ENCODE measurements at regions not wholly inside any gene's neighbourhood (a gene's known extent, or its start where the extent isn't known, plus 50 kb on each side); places are given as distances from the start of the nearest gene placed in this dataset.
"Not testable (repeated sequence)": the region's sequence is repeated elsewhere in the genome, so short reads cannot be mapped to it uniquely, and the experiment has no call there.

DNA sequence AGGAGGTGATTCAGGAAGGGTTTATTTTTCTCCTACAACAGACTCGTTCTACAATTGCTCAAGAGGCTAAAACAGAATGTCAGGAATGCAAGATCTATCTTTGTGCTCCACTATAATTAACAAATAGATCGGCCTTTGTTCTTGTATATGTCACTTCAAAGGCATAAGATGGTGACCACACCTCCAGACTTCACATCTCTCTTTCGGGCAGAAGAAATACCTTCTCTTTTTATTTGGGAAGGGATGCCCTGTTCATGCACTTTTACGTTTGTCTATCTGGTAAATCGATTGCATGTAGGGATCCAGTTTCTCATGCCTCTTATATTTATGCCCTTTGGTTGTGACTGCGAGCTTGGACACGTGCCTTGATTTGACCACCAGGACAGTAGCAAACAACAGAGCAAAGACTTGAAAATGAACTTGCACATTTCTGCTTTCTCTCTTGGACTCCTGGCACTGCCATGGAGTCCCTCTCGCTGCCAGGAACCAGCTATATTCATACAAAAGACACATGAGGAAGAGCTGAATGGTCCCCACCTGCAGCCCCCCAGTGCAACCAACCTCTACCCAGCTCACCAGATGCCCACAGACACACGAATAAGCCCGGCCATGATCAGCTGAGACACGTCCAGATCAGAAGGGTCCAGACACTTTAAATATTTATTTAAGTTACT, 219.8 kb upstream of the STXBP5 start:
- no TSS peak for BruUV-seq (replicated peaks)
- H3K36me3 ChIP-seq (ENCODE audit: low read depth, low read length): no peaks in the 10 kb centered on the region
- H3K79me2 ChIP-seq (ENCODE audit: low read length): no peaks in the 10 kb centered on the region
- H3K4me1 ChIP-seq (ENCODE audit: insufficient read depth, low read length): 0 out of 2 replicates have a peak, but pooled peaks cover 4% of the 10 kb centered on the region
- CTCF ChIA-PET: no interaction called here
- H3K4me3 ChIP-seq (ENCODE audit: low read length): no peak overlapping the region
- DNase-seq (no peak), ATAC-seq (no peak)
- H3K9ac ChIP-seq (ENCODE audit: low read length): no peak overlapping the region
- intact Hi-C loops (cut with micrococcal nuclease): no loop called here
- no peak overlapping the region for H3K4me2 ChIP-seq (ENCODE audit: low read length)
- H3F3A ChIP-seq (ENCODE audit: low read length, unreplicated experiment): no peaks in the 10 kb centered on the region
- H2AFZ ChIP-seq (ENCODE audit: low read length): no peak overlapping the region
- no peak for TF ChIP-seq CTCF (conservative IDR thresholded peaks at IDR 0.05; ENCODE audit: low read depth, low read length)
- no peak for TF ChIP-seq EZH2 (IDR thresholded peaks at IDR 0.05; ENCODE audit: low read length, unreplicated experiment)
- no peak for TF ChIP-seq EZH2phosphoT487 (IDR thresholded peaks at IDR 0.05; ENCODE audit: borderline replicate concordance, low read length)
- H3K27ac ChIP-seq (ENCODE audit: low read length): no peak overlapping the region
- POLR2A ChIA-PET (ENCODE audit: unreplicated experiment): no interaction called here
- no peaks in the 10 kb centered on the region for H3K27me3 ChIP-seq (ENCODE audit: low read length)
- H3K9me3 ChIP-seq (ENCODE audit: low read length): no peaks in the 10 kb centered on the region
- no peaks in the 10 kb centered on the region for H3K9me2 ChIP-seq (replicated peaks; ENCODE audit: low read length)
- H4K20me1 ChIP-seq (ENCODE audit: low read length): no peaks in the 10 kb centered on the region

DNA sequence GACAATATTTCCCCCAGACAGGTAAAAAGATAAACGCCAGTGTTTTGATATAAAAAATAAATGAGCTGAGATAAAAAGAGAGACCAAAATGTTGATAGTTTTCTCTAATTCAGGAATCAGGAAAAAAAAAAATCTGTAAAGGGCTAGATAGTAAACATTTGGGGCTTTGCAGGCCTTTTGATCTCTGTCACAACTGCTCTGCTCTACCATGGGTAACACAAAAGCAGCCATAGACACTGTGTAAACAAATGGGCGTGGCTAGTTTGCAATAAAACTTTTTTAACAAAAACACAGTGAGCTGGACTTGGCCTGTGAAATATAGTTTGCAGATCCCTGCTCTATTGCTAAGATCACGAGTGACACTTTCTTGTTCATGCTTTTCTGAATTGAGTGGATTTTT, 219.1 kb upstream of the STXBP5 start:
- Histone ChIP-seq H3F3A (ENCODE audit: low read length, unreplicated experiment) (no peaks in the 10 kb centered on the region), H3K4me3 (ENCODE audit: low read length) (no peak overlapping the region), H2AFZ (ENCODE audit: low read length) (no peak overlapping the region), H3K9me2 (replicated peaks; ENCODE audit: low read length) (no peaks in the 10 kb centered on the region), H3K9me3 (ENCODE audit: low read length) (no peaks in the 10 kb centered on the region), H3K27ac (ENCODE audit: low read length) (no peak overlapping the region), H4K20me1 (ENCODE audit: low read length) (no peaks in the 10 kb centered on the region), H3K36me3 (ENCODE audit: low read depth, low read length) (no peaks in the 10 kb centered on the region), H3K79me2 (ENCODE audit: low read length) (no peaks in the 10 kb centered on the region), H3K4me1 (ENCODE audit: insufficient read depth, low read length) (0 out of 2 replicates have a peak, but pooled peaks cover 4% of the 10 kb centered on the region), H3K9ac (ENCODE audit: low read length) (no peak overlapping the region), H3K27me3 (ENCODE audit: low read length) (no peaks in the 10 kb centered on the region), H3K4me2 (ENCODE audit: low read length) (no peak overlapping the region)
- ChIA-PET POLR2A (ENCODE audit: unreplicated experiment) (no interaction called here), CTCF (no interaction called here)
- ATAC-seq (peak; percentile 95), DNase-seq (peak; percentile 64)
- BruUV-seq (replicated peaks): no TSS peak
- TF ChIP-seq EZH2phosphoT487 (IDR thresholded peaks at IDR 0.05; ENCODE audit: borderline replicate concordance, low read length): no peak
- no peak for TF ChIP-seq CTCF (conservative IDR thresholded peaks at IDR 0.05; ENCODE audit: low read depth, low read length)
- intact Hi-C loops (cut with micrococcal nuclease): no loop called here

GRCh38 chr6:146985966-146986365, 218.3 kb upstream of the STXBP5 start:
- no peak overlapping the region for H3K4me3 ChIP-seq (ENCODE audit: low read length)
- ChIA-PET POLR2A (ENCODE audit: unreplicated experiment) (no interaction called here), CTCF (no interaction called here)
- H3K27ac ChIP-seq (ENCODE audit: low read length): no peak overlapping the region
- H3K79me2 ChIP-seq (ENCODE audit: low read length): no peaks in the 10 kb centered on the region
- TF ChIP-seq EZH2 (IDR thresholded peaks at IDR 0.05; ENCODE audit: low read length, unreplicated experiment) (no peak), CTCF (conservative IDR thresholded peaks at IDR 0.05; ENCODE audit: low read depth, low read length) (no peak), EZH2phosphoT487 (IDR thresholded peaks at IDR 0.05; ENCODE audit: borderline replicate concordance, low read length) (no peak)
- H3K36me3 ChIP-seq (ENCODE audit: low read depth, low read length): no peaks in the 10 kb centered on the region
- no TSS peak for BruUV-seq (replicated peaks)
- no peak for DNase-seq
- no peaks in the 10 kb centered on the region for H3F3A ChIP-seq (ENCODE audit: low read length, unreplicated experiment)
- intact Hi-C loops (cut with micrococcal nuclease): no loop called here
- peaks cover 10% of the 10 kb centered on the region for H3K4me1 ChIP-seq (ENCODE audit: insufficient read depth, low read length)
- no peaks in the 10 kb centered on the region for H3K27me3 ChIP-seq (ENCODE audit: low read length)
- H3K9ac ChIP-seq (ENCODE audit: low read length): no peak overlapping the region
- no peaks in the 10 kb centered on the region for H4K20me1 ChIP-seq (ENCODE audit: low read length)
- no peaks in the 10 kb centered on the region for H3K9me3 ChIP-seq (ENCODE audit: low read length)
- no peak overlapping the region for H3K4me2 ChIP-seq (ENCODE audit: low read length)
- no peaks in the 10 kb centered on the region for H3K9me2 ChIP-seq (replicated peaks; ENCODE audit: low read length)
- H2AFZ ChIP-seq (ENCODE audit: low read length): no peak overlapping the region
- no peak for ATAC-seq

DNA sequence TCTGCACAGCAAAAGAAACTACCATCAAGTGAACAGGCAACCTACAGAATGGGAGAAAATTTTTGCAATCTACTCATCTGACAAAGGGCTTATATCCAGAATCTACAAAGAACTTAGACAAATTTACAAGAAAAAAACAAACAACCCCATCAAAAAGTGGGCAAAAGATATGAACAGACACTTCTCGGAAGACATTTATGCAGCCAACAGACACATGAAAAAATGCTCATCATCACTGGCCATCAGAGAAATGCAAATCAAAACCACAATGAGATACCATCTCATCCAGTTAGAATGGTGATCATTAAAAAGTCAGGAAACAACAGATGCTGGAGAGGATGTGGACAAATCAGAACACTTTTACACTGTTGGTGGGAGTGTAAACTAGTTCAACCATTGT, 216.3 kb upstream of the STXBP5 start:
- ATAC-seq; H3K27ac ChIP-seq (ENCODE audit: low read length); H3K9ac ChIP-seq (ENCODE audit: low read length); CTCF ChIA-PET; H3F3A ChIP-seq (ENCODE audit: low read length, unreplicated experiment); H3K4me3 ChIP-seq (ENCODE audit: low read length); H3K79me2 ChIP-seq (ENCODE audit: low read length); H3K9me3 ChIP-seq (ENCODE audit: low read length); H3K9me2 ChIP-seq (replicated peaks; ENCODE audit: low read length); H4K20me1 ChIP-seq (ENCODE audit: low read length); H2AFZ ChIP-seq (ENCODE audit: low read length); intact Hi-C loops (cut with micrococcal nuclease); BruUV-seq (replicated peaks); H3K27me3 ChIP-seq (ENCODE audit: low read length); DNase-seq; POLR2A ChIA-PET (ENCODE audit: unreplicated experiment); H3K4me2 ChIP-seq (ENCODE audit: low read length); H3K36me3 ChIP-seq (ENCODE audit: low read depth, low read length): not testable (repeated sequence)
- H3K4me1 ChIP-seq (ENCODE audit: insufficient read depth, low read length): peaks cover 17% of the 10 kb centered on the region

Measured in PC-3 (cell line).